Right hindlimb (tissue), 1 donor: ENCODE measurements at regions not wholly inside any gene's neighbourhood (a gene's known extent, or its start where the extent isn't known, plus 50 kb on each side); places are given as distances from the start of the nearest gene placed in this dataset.
"Not testable (repeated sequence)": the region's sequence is repeated elsewhere in the genome, so short reads cannot be mapped to it uniquely, and the experiment has no call there.

ENCODE experiments used
- DNase-seq: peaks from one replicate; pipeline ENCODE4 v3.0.0-alpha.2; 2018

DNA sequence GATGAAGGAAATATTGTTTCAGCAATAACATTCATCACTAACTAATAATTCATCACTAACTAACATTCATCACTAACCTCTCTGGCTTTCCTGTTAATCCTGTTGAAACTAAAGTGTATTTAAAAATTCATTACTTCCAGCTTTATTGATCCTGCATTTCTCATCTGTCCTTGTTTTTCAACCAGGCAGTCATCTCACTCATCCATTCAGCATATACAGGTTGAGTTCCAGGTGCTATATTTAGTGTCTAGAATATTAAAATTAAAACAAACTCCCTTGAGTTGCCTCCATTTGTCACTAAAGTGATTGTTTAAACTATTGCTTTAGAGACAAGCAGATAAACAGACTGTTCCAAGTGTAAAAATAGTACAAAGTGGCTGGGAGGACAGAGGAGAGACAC lies 58.1 kb downstream of the ATXN7L3B start:
- DNase-seq: no peak

DNA sequence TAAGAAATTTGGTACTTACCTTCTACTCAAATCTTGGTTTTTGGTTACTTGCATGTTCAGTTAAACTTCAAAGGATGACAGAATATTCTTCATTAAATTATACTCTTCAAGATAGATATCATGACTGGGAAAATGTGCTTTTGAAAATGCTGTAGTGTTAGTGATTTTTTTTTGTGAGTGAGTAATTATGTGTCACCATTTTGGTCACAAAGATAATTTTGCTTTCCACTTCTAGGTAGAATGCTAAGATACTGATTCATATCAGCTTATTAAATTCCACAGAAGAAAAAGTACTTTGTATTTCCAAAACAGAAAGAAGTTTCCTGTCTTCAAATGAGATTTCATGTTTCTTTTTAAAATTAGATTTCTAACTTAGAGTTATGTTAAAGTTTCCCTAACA lies 61.2 kb downstream of the ATXN7L3B start:
- DNase-seq: no peak

DNA sequence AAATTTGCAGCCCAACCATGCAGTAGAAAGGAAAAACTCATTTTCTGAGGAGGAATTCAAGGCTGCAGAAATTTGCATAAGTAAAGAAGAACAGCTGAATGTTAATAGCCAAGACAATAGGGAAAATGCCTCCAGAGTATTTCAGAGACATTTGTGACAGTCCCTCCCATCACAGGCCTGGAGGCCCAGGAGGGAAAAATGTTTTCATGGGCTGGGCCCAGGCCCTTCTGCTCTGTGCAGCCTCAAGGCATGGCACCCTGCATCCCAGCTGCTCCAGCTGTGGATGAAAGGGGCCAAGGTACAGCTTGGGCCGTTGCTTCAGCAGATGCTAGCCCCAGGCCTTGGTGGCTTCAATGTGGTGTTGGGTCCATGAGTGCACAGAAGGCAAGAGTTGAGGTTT lies 62.3 kb downstream of the ATXN7L3B start:
- DNase-seq: no peak

DNA sequence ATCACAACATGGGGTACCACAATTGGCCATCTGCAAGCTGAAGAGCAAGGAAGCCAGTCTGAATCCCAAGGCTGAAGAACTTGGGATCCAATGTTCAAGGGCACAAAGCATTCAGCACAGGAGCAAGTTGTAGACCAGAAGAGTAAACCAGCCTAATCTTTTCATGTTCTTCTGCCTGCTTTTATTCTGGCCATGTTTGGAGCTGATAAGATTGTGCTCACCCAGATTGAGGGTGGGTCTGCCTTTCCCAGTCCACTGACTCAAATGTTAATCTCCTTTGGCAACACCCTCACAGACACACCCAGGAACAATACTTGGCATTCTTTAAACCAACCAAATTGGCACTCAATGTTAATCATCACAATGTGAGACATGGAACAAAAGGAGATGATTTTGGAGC lies 63.2 kb downstream of the ATXN7L3B start:
- DNase-seq: not testable (repeated sequence)

DNA sequence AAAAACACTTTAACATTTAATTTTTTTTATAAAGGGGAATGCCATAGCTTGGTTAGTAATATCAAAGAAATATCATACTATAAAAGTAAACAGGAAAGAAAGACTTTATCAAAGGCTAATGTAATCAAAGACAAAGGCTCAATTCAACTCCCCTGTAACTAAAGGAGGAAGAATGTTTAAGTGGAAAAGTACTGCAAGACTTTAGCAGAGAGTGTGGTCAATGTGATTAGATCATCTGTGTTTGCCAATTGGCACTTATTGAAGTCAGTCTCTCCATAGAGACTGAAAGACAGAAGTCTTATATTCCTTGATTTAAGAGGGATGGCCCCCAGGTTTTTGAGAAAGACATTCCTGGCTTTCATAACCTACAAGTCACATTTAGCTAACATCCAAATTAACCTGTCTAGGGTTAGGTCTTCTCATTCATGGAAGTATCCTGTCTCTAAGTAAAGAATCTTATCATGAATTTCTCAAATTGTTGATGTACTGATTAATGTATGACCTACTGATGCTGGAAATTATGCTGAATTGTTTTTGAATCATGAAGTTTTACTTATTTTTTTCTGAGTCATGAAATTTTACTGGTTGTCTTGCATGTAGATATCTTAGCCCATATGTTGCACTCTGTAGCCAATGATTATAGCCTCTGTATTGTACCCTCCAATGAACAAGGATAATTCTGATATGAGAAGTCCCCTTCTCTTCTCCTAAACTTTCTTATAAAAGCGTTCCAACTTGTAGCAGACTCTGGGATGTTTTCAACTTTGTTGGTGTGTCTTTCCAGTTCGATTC lies 65.4 kb downstream of the ATXN7L3B start:
- no peak for DNase-seq

DNA sequence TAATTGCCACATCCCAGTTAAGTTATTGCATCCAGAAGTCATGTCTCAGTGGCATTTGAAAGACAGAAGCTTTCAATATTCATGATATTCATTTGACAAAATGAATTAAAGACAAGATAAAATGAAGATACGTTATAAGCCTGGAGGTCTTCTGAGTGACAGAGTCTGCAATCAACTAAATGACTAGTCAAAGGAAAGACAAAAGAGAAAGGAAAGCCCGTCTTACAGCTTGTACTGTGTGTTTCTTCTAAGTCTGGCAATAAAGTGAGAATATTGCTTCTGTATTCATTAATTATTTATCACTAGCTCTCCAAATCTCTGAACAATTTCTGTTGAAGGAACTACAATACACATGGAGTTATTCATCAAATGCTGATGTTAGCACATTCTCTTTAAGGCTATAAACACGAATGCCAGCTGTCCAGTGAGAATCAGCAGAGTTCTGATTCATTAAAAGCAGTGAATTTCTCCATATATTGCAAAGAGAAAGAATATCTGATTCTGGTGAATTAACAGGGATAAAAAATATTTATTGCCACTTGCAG lies 70.7 kb downstream of the ATXN7L3B start:
- DNase-seq: no peak

DNA sequence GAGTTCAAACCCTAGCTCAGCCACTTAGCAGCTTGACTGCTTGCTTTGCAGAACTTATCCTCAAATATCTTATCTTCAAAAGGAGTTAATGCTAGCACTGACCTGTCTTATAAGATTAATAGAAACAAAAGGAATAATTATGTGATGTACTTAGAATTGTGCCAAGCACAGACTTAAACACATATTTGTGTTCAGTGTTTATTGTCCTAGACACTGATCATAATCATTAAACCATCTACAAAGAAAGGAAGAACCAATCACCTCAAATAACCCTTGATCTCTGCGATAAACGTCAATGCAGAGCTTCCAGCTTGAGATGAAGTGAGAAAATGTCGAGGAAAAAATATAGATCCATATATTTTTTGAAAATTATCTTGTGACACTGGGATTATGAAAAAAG lies 73.1 kb downstream of the ATXN7L3B start:
- no peak for DNase-seq

DNA sequence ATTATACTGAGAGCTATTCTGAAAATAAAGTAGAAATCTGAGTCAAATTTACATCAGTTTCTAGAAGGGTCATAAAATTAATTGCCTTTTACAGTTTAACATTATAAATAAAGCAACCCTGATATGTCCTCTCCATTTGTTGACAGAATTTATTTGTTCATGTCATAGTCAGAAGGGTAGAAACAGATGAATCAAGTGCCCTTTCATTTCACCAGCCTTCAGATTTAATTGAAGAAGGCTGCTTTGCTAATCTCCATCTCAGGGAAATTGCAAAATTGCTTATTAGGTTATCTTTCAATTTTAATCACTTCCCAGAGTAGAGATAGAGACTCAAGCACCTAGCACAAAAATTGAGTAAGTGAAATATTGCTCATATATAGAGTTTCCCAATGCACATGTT lies 76.8 kb downstream of the ATXN7L3B start:
- no peak for DNase-seq

DNA sequence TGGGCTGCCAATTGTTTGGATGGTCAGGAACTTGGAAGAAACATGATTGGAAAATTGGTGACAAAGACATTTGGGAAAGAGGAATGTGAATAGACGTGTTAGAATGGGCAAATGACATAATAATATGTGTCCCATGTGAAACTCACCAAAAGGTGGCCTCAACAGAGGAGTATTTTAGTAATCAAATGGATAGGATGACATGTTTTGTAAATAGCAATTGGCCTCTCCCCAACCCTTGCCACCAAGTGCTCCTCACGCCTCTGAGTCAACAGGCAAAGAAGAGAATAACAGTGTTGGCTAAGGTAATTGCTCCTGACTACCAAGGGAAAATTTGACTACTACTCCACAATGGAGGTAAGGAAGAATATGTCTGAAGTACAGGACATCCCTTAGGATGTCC lies 81.4 kb downstream of the ATXN7L3B start:
- no peak for DNase-seq

DNA sequence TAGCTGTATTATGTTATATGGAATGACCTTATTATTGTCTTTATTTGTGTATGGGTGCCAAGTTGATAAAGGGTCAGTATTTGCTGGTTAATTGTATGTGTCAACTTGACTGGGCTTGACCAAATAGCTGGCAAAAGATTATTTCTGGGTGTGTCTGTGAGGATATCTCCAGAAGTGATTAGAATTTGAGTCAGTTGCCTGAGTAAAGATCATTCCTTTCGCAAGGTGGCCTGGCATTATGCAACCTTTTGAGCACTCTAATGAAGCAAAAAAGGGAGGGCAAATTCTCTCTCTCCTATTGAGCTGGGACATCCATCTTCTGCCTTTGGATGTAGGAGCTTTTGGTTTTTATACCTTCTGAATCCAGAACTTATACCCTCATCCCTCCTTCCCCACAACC lies 82.2 kb downstream of the ATXN7L3B start:
- DNase-seq: no peak

DNA sequence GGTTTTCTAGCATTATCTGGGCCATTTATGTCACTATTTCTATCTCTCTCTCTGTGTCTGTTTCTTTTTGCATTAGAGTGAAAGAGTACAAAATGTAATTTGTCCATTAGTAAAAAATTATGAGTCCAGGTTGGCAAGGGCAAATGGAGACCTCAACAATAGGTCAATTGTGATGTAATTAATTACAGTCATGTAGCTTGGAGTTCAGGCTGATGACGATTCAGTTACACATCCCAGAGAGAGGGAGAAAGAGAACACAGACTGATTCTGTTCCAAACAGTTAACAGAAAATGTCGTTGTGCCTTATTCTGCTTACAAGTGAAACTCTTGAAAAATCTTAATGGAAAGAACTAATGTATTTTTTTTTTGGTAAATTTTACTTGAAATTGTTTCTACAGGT lies 83.3 kb downstream of the ATXN7L3B start:
- no peak for DNase-seq

DNA sequence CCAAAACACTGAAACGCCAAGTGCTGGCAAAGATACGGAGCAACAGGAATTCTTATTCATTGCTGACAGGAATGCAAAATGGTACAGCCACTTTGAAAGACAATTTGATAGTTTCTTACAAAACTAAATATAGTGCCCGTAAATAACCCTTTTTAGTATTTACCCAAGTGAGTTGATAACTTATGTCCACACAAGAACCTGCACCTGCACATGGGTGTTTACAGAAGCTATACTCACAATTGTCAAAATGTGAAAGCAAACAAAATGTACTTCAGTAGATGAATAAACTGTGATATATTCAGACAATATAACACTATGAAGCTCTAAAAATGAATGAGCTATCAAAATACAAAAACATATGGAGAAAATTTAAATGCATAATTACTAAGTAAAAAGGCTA lies 86.6 kb downstream of the ATXN7L3B start:
- no peak for DNase-seq

DNA sequence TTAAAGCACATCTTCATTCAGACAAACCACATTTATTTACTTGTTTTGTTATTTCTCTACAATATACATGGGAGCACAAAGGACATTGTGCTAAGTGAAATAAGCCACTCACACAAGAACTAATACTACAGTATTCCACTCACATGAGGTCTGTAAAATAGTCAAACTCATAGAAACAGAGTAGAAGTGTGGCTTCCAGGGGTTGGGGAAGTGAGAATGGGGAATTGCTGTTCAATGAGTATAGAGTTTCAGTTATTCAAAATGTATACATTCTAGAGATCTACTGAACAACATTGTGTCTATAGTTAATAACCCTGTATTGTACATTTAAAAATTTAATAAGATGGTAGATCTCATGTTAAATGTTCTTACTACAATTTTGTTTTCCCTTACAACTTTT lies 88.8 kb downstream of the ATXN7L3B start:
- DNase-seq: no peak

DNA sequence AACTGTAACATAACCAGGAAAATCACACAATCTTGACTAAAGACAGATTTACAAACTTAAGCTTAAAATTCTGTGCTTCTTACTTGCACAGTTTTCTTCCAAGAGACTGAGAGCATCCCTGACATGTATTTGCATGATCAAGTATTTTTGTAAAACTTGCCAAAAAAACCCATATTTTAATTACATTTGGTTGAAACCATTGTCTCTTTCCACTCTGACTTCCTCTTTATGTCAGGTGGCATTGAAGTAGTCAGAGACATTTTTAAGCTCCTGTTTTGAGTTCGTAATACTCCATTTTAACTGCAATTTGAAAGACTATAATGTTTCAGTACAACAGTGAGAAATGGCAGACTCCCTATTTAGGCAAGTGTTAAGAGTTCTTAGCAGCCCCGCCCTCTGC lies 103.6 kb downstream of the ATXN7L3B start:
- no peak for DNase-seq

DNA sequence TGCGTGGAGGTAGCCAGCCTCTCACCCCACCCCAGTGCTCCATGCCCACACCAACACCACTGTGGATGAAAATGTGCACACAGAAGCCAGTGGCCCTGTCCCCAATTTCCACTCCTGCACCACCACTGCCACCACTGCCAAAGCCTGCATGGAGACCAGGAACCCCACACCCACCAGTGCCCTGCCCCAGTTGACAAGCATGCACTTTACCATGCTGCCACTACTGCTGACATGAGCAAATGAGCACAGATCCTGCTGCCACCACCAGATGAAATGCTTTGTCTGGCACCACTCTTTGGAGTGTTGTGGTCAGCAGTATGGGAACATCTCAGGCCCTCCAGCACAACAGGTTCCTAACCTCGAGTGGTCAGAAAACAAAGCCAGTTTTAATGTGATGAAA lies 104.1 kb downstream of the ATXN7L3B start:
- DNase-seq: no peak

DNA sequence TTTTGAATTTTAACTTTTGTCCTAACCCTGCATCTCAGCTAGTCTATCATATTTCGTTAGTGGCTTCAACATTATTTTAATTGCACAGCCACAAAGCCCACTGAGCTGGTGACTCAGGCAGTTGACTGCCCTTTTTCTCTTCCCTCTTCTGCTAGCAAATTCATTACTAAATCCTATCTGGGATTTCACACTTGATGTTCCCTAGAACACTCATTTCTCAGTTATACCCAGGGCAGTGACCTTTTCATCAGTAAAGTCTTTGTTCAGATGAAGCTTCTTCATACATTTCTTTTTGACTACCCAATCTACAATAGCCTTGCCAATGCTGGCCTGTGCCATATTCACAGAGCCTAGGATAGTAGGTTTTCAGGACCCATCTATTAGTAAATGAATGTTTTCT lies 107.0 kb downstream of the ATXN7L3B start:
- no peak for DNase-seq

DNA sequence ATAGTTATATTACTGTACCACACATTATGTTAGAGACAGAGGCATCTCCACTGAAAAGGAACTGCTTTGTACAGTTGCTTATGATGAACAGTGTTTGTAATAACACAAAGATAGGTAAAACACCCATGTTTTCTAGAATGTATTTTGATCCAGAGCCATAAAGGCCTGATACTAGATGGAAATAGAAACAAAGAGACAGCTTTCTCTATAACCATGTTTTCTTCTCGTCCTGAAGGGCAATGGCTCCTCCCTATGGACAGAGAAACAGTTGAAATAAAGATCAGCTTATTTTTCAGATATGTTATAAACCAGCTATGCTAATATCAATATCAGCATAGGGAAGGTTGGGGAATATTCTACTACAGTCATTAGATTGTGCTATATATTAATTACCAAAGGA lies 109.2 kb downstream of the ATXN7L3B start:
- no peak for DNase-seq

DNA sequence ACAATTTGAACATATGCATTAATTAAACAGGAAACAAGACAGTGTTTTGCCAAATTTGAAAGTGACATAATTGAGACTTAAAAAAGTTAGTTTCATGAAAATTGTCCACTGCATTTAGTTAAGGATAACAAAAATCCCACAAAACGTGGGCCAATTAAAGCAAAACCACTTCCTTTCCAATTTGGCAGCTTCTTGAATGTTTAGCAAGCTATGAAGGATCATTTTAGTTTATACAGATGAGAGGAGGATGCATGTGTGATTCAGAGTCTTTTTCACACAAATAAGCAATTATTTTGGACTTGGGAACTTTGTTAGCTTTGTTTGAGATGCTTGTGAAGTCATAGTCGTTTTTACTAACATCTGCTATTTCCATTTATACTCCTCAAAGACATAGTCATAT lies 109.6 kb downstream of the ATXN7L3B start:
- no peak for DNase-seq

DNA sequence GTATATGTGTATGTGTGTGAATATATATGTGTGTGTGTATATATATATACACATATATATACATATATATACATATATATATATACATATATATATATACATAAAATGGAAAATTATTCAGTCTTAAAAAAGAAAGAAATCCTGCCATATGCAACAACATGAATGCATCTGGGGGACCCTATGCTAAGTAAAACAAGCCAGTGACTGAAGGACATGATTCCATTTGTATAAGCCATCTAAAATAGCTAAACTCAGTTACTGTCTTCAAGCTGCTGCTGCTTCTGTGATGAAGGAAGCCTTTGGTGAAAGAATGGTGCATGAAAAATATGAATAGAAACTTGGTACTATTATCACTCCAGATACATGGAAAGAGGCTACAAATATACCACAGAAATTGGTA lies 118.6 kb downstream of the ATXN7L3B start:
- no peak for DNase-seq

DNA sequence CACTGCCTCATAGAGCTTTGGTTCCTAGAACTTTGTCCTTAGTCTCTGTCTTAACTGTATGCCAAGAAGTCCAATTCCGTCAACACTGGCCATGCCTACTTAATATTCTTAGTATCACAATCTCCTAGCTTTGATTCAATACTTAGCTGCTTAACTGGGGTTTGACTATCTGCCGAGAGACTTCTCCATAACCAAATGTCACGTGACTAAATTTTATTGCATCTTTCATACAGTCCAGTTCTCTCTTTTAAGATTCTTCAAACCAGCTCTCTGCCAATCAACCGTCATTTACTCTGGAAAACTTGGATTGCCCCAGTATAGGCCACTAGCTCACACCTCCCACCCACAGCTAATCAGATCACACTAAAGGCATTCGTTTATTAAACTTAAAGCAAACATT lies 122.8 kb downstream of the ATXN7L3B start:
- no peak for DNase-seq

DNA sequence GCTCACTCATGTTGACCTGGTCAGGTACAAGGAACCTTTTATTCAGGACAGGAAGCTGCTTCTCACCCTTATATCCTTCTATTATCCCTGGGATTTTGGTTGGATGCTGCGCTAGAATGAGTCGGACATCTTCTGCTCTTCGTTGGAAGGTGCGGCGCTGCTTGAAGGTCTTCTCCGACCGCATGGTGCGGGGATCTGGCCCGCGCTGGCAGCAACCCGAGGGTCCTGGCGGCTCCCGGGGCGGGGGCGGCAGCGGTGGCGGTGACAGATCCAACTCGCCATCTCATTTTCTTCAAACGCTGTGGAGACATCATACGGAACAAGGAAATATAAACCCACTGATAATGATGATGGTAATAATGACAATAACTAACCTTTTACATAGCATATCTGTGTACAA lies 126.3 kb downstream of the ATXN7L3B start:
- DNase-seq: no peak

DNA sequence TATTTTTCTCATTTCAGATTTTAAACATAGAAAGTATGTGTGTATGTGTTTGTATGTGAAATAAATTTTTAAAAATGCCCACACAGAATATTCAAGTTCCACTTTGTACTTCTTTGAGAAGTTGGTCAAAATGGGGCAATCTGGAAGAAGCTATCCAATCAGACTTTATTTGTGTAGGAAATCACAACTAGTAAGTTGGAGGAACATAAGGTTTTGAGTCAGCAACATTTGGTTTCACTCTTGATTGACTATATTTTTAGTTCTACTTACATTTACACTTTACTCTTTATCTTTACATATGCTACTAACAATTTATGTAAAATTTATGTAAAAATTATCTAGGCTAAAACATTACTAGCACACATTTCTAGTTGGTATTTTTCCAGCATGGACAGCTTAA lies 128.1 kb downstream of the ATXN7L3B start:
- DNase-seq: no peak

DNA sequence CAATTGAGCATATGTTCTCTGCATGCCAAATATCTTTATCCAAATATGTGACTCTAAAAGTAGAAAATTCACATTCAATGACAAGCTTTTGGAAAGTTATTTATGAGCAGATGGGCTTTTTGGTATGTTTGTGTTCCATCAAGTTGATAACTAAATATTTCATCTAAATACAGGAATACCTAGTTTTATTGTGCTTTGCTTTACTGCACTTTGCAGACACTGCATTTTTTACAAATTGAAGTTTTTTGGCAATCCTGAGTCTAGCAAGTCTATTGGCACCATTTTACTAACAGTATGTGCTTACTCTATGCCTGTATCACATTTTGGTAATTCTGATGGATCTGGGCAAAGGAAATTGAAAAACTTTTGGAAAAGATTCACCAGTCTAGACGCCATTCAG lies 133.8 kb downstream of the ATXN7L3B start:
- no peak for DNase-seq

DNA sequence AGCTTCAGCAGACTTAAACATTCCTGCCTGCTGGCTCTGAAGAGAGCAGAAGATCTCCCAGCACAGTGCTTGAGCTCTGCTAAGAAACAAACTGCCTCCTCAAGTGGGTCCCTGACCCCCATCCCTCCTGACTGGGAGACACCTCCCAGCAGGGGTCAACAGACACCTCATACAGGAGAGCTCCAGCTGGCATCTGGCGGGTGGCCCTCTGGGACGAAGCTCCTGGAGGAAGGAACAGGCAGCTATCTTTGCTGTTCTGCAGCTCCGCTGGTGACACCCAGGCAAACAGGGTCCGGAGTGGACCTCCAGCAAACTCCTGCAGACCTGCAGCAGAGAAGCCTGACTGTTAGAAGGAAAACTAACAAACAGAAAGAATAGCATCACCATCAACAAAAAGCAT lies 139.3 kb downstream of the ATXN7L3B start:
- not testable (repeated sequence) for DNase-seq

DNA sequence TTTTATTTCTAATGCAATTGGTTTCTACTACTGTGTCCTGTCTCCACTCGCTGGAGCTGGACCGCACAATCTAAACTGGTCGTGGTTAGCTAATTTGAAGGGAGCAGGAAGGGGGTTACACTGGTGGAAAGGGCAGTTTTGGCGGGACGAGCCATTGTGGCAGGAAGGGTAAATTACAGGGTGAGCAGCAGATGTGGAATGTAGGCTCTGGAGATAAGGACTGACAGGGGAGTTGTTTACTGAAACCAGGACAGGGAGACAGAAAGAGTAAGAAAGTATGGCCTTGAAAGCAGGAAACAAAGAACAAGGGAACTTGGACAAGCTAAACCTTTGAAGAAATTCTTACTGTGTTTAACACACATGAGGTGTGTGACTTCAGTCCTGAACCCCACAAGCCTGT lies 147.8 kb downstream of the ATXN7L3B start:
- DNase-seq: no peak
